GM12873 (cell line): ENCODE measurements at regions not wholly inside any gene's neighbourhood (a gene's known extent, or its start where the extent isn't known, plus 50 kb on each side); places are given as distances from the start of the nearest gene placed in this dataset.

Source experiments
- TF ChIP-seq, protein P1 (sequence below): IDR thresholded peaks from 2 replicates; pipeline ENCODE4 v1.5.1; 2012; ENCODE audit warnings: low read depth, mild to moderate bottlenecking, moderate library complexity, low read length, control low read depth; ENCODE audit not compliant: insufficient read depth; ENCODE audit errors: missing control alignments

DNA sequence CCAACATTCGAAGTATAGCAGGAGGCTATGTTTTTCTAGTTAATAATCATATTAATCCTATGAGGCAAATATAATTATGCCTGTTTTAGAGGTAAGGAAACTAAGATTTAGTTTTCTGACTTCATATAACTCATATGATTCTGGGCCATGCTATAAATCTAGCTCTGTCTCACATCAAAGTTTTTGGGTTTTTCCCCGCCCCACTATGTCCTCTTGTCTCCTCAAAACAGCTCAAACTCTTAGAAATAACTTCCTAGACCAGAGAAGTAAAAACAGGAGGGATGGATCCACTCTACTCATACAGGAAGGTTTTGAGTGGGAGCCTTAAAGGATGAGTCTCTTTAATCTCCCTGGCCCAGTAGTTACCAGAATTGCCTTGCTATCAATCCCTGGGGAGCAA is 256.4 kb upstream of the FGGY start:
- TF ChIP-seq, protein P1, sequence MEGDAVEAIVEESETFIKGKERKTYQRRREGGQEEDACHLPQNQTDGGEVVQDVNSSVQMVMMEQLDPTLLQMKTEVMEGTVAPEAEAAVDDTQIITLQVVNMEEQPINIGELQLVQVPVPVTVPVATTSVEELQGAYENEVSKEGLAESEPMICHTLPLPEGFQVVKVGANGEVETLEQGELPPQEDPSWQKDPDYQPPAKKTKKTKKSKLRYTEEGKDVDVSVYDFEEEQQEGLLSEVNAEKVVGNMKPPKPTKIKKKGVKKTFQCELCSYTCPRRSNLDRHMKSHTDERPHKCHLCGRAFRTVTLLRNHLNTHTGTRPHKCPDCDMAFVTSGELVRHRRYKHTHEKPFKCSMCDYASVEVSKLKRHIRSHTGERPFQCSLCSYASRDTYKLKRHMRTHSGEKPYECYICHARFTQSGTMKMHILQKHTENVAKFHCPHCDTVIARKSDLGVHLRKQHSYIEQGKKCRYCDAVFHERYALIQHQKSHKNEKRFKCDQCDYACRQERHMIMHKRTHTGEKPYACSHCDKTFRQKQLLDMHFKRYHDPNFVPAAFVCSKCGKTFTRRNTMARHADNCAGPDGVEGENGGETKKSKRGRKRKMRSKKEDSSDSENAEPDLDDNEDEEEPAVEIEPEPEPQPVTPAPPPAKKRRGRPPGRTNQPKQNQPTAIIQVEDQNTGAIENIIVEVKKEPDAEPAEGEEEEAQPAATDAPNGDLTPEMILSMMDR: no peak

DNA sequence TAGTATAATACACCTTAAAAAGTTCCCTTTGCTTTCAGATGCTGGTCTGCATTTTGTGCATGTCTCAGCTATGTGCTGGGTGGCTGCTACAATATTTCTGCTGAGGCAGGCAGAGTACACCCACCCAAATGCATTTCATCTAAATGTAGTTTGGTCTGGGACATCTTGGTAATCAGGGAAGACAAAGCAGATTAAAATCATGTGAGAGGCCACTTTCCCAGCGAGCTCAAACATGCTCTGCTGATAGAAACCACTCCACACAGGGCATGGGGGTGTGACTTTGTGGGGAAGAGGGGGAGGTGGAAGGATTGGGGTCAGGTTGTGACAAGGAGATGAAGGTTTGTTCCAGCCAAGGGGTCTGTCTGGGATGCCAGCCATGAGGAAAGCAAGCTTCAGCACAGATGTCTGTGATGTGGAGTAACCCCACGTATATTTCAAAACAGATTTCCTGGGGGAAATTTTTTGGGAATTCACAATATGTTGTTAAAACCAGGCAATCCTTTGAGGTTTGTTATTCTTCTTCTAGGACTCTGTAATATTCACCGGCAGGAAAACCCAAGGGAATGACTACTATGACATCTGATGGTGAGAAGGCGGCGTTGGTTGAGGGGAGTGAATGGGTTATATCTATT is 255.1 kb upstream of the FGGY start:
- TF ChIP-seq, protein P1: no peak

DNA sequence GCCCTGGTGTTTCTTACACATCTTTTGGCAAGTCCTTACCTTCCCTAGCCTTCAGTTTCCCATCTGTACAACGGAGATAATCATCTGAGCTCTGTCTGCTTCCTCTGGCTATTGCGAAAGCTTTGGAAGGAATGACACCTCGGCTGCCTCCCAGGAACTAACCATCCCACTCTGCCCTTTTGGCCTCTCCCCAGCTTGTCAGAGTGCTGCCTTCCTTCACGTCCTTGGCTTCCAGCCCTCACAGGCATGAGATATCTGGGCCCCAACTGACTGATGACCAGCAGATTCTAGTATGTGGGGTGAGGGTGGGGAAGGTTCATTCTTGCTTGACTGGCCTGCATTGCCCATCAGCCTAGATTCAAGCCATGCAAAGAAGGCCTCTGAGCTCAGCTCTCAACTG is 253.1 kb upstream of the FGGY start:
- TF ChIP-seq, protein P1: no peak

DNA sequence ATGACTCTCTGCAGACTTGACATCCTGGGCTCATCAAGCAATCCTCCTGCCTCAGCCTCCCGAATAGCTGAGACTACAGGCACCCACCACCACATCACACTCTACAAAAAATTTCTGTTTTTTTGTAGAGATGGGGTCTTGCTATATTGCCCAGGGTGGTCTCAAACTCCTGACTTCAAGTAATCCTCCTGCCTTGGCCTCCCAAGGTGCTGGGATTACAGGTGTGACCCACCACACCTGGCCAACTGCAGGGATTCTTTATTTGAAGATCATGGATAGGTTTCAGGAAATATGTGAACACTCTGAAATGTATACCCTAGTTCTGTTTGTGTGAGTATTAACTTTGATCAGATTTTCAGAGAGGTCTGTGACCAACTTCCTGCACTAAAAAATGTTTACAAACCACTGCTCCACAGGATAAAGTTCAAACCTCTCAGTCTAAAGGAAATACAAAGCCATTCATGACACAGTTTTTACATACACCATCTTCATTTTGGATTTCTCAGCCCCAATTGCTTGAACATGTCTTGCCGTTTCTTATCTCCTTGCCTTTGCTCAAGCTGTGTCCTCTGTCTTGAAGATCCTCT is 252.3 kb upstream of the FGGY start:
- TF ChIP-seq, protein P1: no peak

DNA sequence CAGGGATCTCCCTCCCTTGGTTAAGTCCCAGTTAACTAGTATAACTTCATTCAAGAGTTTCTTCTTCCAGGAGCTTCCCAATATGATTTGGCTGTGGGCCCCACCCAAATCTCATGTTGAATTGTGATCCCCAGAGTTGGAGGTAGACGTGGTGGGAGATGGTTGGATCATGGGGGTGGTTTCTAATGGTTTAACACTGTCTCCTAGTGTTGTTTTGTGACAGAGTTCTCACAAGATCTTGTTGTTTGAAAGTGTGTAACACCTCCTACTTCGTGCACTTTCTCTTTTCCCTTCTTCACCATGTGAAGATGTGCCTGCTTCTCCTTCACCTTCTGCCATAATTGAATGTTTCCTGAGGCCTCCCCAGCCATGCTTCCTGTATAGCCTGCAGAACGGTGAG is 251.8 kb upstream of the FGGY start:
- TF ChIP-seq, protein P1: peak; percentile 12

DNA sequence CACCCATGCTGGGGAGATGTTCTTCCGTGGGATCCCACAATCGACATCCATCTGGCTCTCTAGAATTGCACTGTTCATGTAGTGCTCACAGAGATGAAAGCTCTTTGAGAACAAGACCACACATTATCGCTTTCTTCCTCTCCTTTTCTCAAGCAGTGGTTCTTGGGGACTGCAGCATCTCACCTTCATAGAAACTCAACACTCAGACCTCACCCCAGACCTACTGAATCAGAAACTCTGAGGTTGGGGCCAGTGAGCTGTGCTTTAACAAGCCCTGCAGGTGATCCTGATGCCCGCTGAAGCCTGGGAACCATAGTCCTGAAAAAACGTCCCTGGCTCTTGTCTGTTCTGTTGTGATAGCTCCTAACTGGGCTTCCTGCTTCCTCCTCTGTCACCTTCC is 251.3 kb upstream of the FGGY start:
- TF ChIP-seq, protein P1: no peak

DNA sequence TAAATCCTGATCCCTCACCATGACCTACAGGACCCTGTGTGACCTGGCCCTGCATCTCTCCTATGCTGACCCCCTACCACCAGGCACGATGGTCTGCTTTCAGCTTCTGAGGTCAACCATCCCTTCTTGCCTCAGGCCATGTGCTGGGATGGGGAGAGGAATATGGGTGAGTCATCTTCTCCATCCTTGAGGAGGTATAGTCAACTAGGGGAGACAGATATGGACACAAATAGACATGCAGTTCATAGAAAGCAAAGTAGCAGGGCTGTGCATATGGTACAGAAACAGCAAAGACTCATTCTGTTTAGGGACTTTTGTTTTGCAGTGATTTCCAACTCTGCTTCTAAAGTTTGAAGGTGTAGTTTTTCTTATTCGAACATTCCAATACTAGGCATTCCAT is 250.8 kb upstream of the FGGY start:
- TF ChIP-seq, protein P1: no peak
